Fibroblast of skin of left biceps (primary cell): ENCODE measurements at regions not wholly inside any gene's neighbourhood (a gene's known extent, or its start where the extent isn't known, plus 50 kb on each side); places are given as distances from the start of the nearest gene placed in this dataset.
A peak's percentile ranks its signal among the peaks of the same experiment; 100 is the strongest.
"Not testable (repeated sequence)": the region's sequence is repeated elsewhere in the genome, so short reads cannot be mapped to it uniquely, and the experiment has no call there.

Experiments
- DNase-seq, 2 experiments: peaks; one replicate each; pipeline ENCODE4 v3.0.0-alpha.2; 2013; ENCODE audit warnings: low read depth in 2 of 2

DNA sequence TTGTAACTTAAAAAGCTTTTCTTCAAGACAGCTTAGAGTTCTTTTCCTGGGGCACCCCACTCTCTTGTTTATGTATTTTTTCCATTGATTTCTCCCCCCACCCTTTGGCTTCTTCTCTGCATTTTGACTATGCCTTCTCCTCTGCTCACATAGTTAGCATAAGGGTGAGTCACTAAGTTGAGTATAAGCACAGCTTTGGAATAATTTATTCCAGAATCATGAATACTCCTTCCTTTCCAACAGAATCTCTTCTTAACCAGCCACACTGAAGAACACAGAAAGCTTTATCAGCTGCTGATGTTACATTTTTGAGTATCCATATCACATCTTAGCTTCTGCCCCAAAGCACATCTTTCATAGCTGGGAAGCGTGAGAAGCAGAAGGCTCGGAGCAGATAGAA is 449.5 kb upstream of the MKI67 start:
- peak; percentile 8 to 24 for DNase-seq

DNA sequence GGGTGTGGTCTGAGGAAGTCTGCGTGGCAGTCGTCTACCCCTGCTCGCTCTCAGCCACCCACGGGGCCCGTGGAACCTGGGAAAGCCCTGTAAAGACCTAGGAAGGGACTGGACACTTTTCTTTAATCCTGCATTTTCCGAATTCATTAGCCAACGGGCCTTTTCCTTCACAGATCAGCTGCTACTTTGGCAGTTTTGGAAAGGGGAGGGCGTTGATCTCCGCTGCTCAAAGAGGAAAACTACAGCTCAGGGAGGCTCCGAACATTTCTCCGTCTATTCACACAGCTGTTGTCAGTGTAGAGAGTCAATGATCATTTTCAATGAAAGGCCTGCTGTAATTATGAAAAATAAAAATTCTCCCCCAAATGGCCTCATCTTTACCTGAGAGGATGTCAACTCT is 450.1 kb upstream of the MKI67 start:
- no peak for DNase-seq

- DNase-seq: peak; percentile 76 to 80
Measured at GRCh38 chr10:128576943-128577670, 450.9 kb upstream of the MKI67 start.

- DNase-seq: no peak
Measured at GRCh38 chr10:128577958-128578750, 451.9 kb upstream of the MKI67 start.

- no peak for DNase-seq
Measured at GRCh38 chr10:128578766-128579165, 452.5 kb upstream of the MKI67 start.

- DNase-seq: no peak
Measured at GRCh38 chr10:128579280-128579865, 453.1 kb upstream of the MKI67 start.

GRCh38 chr10:128579901-128580300 is 453.7 kb upstream of the MKI67 start:
- no peak for DNase-seq

DNA sequence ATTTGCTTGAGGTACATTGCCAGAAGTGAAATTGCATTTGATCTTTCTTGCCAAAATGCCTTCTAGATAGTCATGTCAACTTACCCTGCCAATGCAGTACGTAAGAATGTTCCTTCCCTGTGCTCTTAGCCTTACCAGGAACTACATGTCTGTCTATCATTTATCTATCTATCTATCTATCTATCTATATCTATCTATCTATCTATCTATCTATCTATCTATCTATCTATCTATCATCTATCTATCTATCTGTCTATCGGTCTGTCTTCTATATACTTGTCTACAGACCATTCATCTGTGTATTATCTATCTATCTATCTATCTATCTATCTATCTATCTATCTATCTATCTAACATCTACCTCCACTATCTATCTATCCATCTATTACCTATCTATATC is 456.9 kb upstream of the MKI67 start:
- DNase-seq: not testable (repeated sequence)

DNA sequence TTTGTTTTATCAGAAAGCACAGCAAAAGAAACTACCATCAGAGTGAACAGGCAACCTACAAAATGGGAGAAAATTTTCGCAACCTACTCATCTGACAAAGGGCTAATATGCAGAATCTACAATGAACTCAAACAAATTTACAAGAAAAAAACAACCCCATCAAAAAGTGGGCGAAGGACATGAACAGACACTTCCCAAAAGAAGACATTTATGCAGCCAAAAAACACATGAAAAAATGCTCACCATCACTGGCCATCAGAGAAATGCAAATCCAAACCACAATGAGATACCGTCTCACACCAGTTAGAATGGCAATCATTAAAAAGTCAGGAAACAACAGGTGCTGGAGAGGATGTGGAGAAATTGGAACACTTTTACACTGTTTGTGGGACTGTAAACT is 460.4 kb upstream of the MKI67 start:
- DNase-seq: not testable (repeated sequence)

DNA sequence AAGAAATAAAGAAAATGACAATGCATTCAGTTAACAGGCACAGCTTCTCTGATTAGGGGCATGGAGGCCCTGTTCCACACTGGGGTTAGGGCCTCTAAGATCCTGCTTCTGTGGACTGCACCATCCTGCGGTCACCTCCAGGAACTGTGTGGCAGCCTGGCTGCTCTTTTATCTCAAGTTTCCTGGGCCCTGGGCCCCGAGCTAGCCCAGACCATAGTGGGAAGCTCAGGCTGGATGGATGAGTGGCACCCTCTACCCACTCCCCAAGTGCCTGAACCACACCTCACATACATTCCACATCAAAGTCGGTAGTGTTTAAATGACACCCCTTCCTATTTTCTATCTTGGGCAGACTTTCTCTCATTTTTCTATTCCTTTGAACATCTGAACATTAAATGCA is 461.5 kb upstream of the MKI67 start:
- DNase-seq: no peak

DNA sequence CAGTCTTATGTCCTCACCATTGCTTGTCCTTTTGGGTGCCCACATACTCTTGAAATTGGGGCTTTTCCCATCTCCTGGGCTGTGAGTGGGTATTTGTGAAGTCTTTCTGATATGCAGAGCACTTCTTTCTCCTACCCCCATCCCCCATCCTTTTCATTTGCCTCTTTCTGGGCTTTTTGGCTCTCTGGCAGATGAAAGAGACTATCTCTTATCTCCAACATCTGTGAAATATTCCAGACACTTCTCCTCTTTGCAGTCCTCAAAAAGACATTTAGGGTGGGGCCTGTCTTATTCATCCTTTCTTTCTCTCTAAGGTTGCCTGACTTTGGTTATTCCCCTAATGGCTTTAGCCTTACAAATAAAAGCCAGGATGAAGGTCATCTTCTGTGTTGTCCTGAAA is 462.2 kb upstream of the MKI67 start:
- DNase-seq: no peak

- no peak for DNase-seq
Measured at GRCh38 chr10:128594688-128595087, 468.5 kb upstream of the MKI67 start.

- DNase-seq: no peak
Measured at GRCh38 chr10:128596906-128597305, 470.7 kb upstream of the MKI67 start.

GRCh38 chr10:128599030-128599429 is 472.8 kb upstream of the MKI67 start:
- DNase-seq: no peak

DNA sequence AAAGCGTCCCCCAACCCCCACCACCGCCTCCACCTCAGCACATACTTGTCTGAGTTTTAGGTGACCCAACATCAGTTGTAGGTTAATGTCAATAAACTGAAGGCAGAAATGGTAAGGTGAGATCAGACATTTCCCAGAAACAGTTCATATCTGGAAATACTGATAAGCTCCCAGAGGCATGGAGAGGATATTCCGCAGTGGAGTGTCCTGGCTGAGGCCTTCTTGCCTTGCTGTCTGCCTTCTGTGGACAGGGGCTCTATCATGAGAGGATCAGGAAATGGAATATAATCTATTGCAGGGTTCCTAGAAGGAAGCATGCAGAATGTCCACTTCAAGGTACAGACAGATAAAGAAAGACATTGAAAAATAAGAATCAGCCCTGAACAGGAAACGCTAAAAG is 473.3 kb upstream of the MKI67 start:
- DNase-seq: no peak

DNA sequence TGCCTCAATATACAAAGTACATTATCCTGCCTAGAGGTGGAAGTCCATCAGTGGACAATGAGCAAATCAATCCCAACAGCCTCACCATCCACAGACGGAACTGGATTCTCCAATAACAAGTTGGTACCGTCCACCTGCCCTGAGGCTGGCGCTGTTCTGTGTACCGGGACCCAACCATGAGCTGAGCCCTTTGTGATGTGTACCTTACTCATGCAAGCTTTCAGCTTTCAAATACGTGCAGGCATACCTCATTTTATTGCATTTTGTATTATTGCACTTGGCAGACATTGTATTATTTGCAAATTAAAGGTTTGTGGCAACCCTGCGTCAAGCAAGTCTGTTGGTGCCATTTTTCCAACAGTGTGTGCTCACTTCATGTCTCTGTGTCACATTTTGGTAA is 476.0 kb upstream of the MKI67 start:
- no peak for DNase-seq

DNA sequence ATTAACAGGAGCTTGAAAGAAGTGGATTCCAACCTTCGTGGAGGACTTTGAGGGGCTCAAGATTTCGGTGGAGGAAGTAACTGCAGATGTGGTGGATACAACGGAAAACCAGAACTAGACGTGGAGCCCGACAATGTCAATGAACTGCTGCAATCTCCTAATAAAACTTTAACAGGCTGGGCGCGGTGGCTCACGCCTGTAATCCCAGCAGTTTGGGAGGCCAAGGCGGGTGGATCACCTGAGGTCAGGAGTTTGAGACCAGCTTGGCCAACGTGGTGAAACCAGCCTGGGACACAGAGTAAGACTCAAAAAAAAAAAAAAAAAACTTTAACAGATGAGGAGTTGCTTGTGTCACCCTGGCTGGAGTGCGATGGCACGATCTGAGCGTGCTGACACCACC is 477.8 kb upstream of the MKI67 start:
- DNase-seq: no peak

DNA sequence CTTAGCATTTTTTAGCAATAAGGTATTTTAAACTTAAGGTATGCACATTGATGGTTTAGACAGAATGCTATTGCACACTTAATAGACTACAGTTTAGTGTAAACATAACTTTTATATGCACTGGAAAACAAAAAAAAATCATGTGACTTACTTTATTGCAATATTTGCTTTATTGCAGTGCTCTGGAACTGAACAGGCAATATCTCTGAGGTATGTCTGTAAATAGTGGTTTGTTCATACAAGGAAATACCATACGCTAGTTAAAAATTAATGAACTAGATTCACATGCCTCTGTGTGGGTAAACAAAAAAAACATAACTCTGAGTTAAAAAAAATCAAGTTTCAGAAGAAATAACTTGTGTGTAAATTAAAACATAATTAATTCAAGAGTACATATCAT is 479.0 kb upstream of the MKI67 start:
- no peak for DNase-seq

GRCh38 chr10:128606055-128606454 is 479.8 kb upstream of the MKI67 start:
- DNase-seq: no peak

DNA sequence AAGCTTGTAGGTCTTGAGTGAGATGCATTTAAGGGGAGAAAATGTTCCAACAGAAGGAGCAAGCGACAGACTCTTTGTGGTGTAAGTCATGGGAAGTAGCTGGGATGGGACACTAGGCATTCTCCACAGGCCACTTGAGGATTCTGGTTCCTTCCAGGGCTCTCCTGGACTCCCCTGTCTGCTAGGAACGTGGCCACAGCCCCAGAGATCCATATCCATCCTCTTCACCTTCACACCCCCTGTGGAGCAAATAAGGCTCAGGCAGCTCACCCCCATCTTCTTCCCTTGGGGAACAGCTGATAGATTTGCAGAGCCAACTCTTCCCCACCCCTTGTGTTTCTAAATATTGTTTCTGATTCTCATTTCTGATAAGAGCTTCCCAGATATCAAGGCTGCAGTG is 482.6 kb upstream of the MKI67 start:
- DNase-seq: no peak

DNA sequence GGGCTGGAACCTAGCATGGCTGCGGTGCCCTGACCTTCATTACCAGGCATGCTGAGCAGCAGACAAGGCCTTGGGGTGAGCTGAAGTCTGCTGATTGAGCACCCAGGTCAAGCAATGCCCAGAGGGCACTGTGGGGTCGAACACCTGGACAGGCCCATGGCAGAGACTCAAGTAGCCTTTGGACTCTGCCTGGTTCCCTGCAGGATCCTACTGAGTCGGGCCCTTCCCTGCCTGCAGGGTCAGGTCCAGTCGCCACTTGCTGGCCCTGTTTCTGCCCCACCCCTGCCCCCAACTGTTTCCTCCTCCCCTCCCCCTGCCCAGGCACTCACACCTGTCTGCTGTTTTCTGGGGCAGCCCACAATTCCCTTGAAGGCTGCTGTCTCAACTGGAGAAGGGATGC is 483.2 kb upstream of the MKI67 start:
- DNase-seq: no peak

- DNase-seq: no peak
Measured at GRCh38 chr10:128610113-128610512, 483.9 kb upstream of the MKI67 start.

DNA sequence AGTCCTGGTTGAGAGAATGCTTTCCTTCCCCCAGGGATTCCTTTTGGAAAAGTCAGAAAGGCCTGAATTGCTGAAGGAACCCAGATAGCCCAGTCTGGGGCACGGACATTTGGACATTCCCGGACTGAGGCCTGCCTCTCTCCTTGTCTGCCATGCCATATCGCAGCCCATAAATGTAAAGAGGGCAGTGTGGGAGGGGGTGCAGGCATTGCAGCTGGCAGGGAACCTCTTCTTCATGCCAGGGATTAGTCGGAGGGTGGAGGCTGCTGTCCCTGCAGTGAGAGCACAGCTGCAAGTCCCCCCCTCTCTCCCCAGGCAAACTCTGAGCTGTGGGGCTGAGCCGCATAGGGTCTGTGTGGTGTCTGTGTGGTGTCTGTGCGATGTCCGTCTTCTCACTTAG is 486.0 kb upstream of the MKI67 start:
- DNase-seq: no peak
